IPS DF 6.9 (cell line): ENCODE measurements at regions not wholly inside any gene's neighbourhood (a gene's known extent, or its start where the extent isn't known, plus 50 kb on each side); places are given as distances from the start of the nearest gene placed in this dataset.
"Not testable (repeated sequence)": the region's sequence is repeated elsewhere in the genome, so short reads cannot be mapped to it uniquely, and the experiment has no call there.

Source experiments
- DNase-seq: peaks from one replicate; pipeline ENCODE4 v3.0.0-alpha.2; 2013; ENCODE audit warnings: low read depth, low spot score
- H3K27ac ChIP-seq: one replicate; pipeline ENCODE4 v1.5.1; 2013; ENCODE audit warnings: low read length, control low read depth
- H3K27me3 ChIP-seq: 2 replicates; pipeline ENCODE4 v1.6.1; 2013; ENCODE audit warnings: mild to moderate bottlenecking, low read length; ENCODE audit not compliant: control insufficient read depth, insufficient read depth
- H3K36me3 ChIP-seq: 2 replicates; pipeline ENCODE4 v1.6.1; 2013; ENCODE audit warnings: low read length; ENCODE audit not compliant: control insufficient read depth, insufficient read depth
- H3K4me1 ChIP-seq: 2 replicates; pipeline ENCODE4 v1.6.1; 2013; ENCODE audit warnings: low read length; ENCODE audit not compliant: control insufficient read depth, insufficient read depth
- H3K4me3 ChIP-seq: 2 replicates; pipeline ENCODE4 v1.5.1; 2013; ENCODE audit warnings: mild to moderate bottlenecking, low read length
- H3K9me3 ChIP-seq: 2 replicates; pipeline ENCODE4 v1.6.1; 2013; ENCODE audit warnings: low read length, inconsistent platforms; ENCODE audit not compliant: control insufficient read depth, insufficient read depth
- WGBS: extraction: QIAGEN DNeasy Blood & Tissue Kit; methylation state at CpG from one replicate; pipeline ENCODE4 v1.1.7; 2013; ENCODE audit warnings: mixed read lengths, missing lambda C conversion rate; ENCODE audit not compliant: insufficient read length, insufficient coverage; 5-methylcytosine and 5-hydroxymethylcytosine counted together

- not testable (repeated sequence) for H3K9me3 ChIP-seq, DNase-seq, H3K27me3 ChIP-seq, H3K27ac ChIP-seq, H3K4me3 ChIP-seq, H3K4me1 ChIP-seq, H3K36me3 ChIP-seq
- no CpG with 5 or more reads among the region's 15 CpGs for WGBS
Measured at GRCh38 chr1:14419778-14420218, 178.7 kb upstream of the KAZN start.

DNA sequence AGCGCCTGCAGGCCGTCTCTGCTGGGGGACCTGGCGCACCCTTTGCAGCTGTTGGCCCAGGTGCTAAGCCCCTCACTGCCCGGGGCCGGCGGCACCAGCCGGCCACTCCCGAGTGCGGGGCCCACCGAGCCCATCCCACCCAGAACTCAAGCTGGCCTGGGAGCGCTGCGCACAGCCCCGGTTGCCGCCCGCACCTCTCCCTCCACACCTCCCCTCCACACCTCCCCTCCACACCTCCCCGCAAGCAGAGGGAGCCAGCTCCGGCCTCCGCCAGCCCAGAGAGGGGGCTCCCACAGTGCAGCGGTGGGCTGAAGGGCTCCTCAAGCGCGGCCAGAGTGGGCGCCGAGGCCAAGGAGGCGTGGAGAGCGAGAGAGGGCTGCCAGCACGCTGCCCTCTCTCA is 177.8 kb upstream of the KAZN start:
- H3K4me3 ChIP-seq = no peak overlapping the region
- no CpG with 5 or more reads among the region's 26 CpGs for WGBS
- H3K36me3 ChIP-seq = peaks cover 2% of the 10 kb centered on the region; the same call in 1 of the 2 replicates

GRCh38 chr1:14421295-14421976 is 177.0 kb upstream of the KAZN start:
- Histone ChIP-seq H3K27ac (no peak overlapping the region), H3K36me3 (peaks cover 2% of the 10 kb centered on the region; the same call in 1 of the 2 replicates), H3K4me1 (no peaks in the 10 kb centered on the region), H3K9me3 (no peaks in the 10 kb centered on the region), H3K27me3 (no peaks in the 10 kb centered on the region), H3K4me3 (no peak overlapping the region)
- no CpG with 5 or more reads among the region's 5 CpGs for WGBS
- no peak for DNase-seq

More for the DNA sequence above, 177.8 kb upstream of the KAZN start:
- Histone ChIP-seq H3K27me3 (no peaks in the 10 kb centered on the region), H3K9me3 (no peaks in the 10 kb centered on the region), H3K27ac (no peak overlapping the region), H3K4me1 (no peaks in the 10 kb centered on the region)
- no peak for DNase-seq

- no peaks in the 10 kb centered on the region for H3K27me3 ChIP-seq
- no peak overlapping the region for H3K27ac ChIP-seq
- H3K4me1 ChIP-seq = no peaks in the 10 kb centered on the region
- no peak overlapping the region for H3K4me3 ChIP-seq
- DNase-seq = no peak
- no CpG with 5 or more reads among the region's 9 CpGs for WGBS
- H3K9me3 ChIP-seq = no peaks in the 10 kb centered on the region
- H3K36me3 ChIP-seq = peaks cover 2% of the 10 kb centered on the region; the same call in 1 of the 2 replicates
Measured at GRCh38 chr1:14421977-14422609, 176.4 kb upstream of the KAZN start.

DNA sequence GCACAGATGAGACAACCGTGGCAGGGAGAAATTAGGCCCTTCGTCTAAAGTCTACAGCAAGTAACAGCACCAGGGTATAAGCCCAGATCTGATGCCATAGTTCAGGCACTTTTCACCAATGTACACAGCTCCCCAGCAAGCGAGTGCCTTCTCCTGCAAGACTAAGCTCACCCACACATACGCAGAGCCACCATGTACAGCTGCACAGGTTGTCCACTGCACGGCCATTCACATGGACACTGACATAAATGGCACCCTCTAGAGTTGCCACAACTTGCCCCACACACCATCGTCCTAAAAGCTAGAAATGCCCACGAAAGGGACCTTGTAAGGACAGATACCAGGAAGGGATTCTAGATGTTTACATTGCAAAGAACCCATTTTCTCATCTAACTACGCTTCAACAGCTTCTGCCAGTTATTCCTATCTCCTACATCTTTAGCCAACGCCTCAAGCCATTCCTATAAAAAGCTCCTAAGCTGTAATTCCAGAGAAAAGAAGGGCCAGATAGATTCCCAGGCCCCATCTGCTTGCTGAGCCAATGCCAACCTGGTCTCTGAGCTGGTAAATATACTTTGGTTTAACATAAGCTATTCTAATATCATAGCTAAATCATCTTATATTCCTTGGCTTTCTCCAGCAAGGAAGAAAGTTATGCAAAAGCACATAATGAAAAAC is 174.0 kb upstream of the KAZN start:
- Histone ChIP-seq H3K4me1 (no peaks in the 10 kb centered on the region), H3K27ac (no peak overlapping the region), H3K4me3 (no peak overlapping the region), H3K27me3 (no peaks in the 10 kb centered on the region), H3K9me3 (no peaks in the 10 kb centered on the region), H3K36me3 (peaks cover 2% of the 10 kb centered on the region; the same call in 1 of the 2 replicates)
- WGBS = 100% methylated on average over 2 of the region's 9 CpGs
- no peak for DNase-seq

DNA sequence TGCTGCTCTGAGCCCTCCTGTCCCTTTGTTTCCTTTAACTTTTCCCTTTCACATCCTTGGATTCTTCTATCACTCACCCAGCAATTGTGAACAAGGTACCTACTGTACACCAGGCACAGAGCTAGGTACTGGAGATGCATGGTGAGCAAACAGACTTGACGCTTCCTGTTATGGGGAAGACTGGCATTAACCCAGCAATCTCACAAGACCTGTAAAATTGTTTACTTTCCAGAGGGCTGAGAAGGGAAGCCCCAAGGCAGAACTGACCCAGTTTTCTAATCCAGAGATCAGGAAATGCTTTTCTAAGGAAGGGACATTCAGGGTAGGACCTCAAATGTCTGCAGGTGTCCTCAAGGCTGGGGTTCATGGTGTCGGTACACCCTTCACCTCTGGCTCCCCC is 171.6 kb upstream of the KAZN start:
- Histone ChIP-seq H3K27ac (no peak overlapping the region), H3K27me3 (no peaks in the 10 kb centered on the region), H3K9me3 (no peaks in the 10 kb centered on the region), H3K36me3 (no peaks in the 10 kb centered on the region), H3K4me1 (no peaks in the 10 kb centered on the region), H3K4me3 (no peak overlapping the region)
- DNase-seq = no peak
- no CpG with 5 or more reads among the region's 2 CpGs for WGBS

DNA sequence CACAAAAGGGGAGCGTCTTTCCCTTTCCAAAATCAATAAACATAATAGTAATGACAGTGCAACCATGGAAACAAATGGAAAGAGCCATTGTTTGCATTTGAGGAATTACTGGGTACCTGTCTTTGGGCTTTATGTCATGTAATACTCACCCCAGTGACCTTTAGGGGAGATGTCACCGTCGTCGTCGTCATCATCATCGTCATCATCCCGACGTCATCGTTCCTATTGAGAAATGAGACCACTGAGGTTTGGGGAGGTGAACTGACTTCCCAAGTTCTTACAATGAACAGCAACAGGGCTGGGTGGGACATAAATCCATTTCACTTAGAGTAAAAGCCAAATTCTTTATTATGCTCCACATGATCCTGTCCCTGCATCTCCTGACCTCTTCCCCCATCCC is 168.9 kb upstream of the KAZN start:
- Histone ChIP-seq H3K4me1 (no peaks in the 10 kb centered on the region), H3K27me3 (no peaks in the 10 kb centered on the region), H3K9me3 (no peaks in the 10 kb centered on the region), H3K27ac (no peak overlapping the region), H3K4me3 (no peak overlapping the region), H3K36me3 (no peaks in the 10 kb centered on the region)
- no peak for DNase-seq
- WGBS = no CpG with 5 or more reads among the region's 9 CpGs

DNA sequence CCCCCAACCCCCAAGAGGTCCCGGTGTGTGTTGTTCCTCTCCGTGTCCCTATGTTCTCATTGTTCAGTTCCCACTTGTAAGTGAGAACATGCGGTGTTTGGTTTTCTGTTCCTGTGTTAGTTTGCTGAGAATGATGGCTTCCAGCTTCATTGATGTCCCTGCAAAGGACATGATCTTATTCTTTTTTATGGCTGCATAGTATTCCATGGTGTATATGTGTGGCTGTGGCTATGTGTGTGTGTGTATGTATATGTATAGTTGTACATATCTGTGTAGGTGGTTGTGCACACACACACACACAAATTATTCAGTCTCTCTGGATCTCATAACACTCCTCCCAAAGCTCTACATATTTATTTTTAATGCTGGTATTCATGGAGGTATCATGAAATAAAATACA is 165.8 kb upstream of the KAZN start:
- H3K9me3 ChIP-seq, H3K27ac ChIP-seq, H3K36me3 ChIP-seq, H3K4me3 ChIP-seq, H3K4me1 ChIP-seq, DNase-seq, H3K27me3 ChIP-seq: not testable (repeated sequence)
- WGBS = no CpG with 5 or more reads among the region's 3 CpGs

DNA sequence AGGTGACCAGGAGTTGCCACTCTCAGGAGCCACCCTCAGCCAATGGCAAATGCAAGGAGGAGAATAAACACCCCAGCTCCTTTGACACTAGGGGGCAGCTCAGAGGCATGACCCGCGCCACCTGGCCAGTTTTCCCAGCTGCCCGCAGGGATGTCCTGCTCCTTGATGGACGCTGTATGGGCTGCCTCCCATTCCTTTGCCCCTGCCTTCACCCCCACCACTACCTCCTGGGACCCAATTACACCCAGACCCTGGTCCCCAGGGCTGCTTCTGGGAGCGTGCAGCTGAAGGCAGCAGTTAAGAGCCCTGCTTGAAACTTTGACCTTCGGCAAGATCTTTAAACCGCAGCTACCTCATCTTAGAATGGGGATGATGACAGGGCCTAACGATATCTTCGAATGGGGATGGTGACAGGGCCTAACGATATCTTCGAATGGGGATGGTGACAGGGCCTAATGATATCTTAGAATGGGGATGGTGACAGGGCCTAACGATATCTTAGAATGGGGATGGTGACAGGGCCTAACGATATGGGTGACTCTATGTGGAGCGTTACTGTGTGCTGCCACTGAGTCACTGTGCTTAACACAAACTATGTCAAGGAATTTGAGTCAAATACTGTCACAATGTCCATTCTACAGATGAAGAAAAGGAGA is 163.0 kb upstream of the KAZN start:
- WGBS = no CpG with 5 or more reads among the region's 14 CpGs
- Histone ChIP-seq H3K27ac (no peak overlapping the region), H3K36me3 (no peaks in the 10 kb centered on the region), H3K4me3 (no peak overlapping the region), H3K9me3 (no peaks in the 10 kb centered on the region), H3K27me3 (no peaks in the 10 kb centered on the region), H3K4me1 (no peaks in the 10 kb centered on the region)
- DNase-seq = peak; percentile 25

- H3K27ac ChIP-seq = no peak overlapping the region
- DNase-seq = no peak
Measured at GRCh38 chr1:14437417-14437918, 161.0 kb upstream of the KAZN start.

More at GRCh38 chr1:14437417-14437918, 161.0 kb upstream of the KAZN start:
- no peaks in the 10 kb centered on the region for H3K4me1 ChIP-seq
- no peaks in the 10 kb centered on the region for H3K27me3 ChIP-seq
- WGBS = no CpG with 5 or more reads among the region's 13 CpGs
- H3K9me3 ChIP-seq = no peaks in the 10 kb centered on the region
- H3K36me3 ChIP-seq = no peaks in the 10 kb centered on the region
- no peak overlapping the region for H3K4me3 ChIP-seq
